ENCODE measurements at regions not wholly inside any gene's neighbourhood (a gene's known extent, or its start where the extent isn't known, plus 50 kb on each side); places are given as distances from the start of the nearest gene placed in this dataset.

- WGBS, 2 donors: 83 to 91% methylated on average over 1 of the region's 1 CpG
- H3K27ac ChIP-seq: no peak overlapping the region
Observed at GRCh38 chr7:4513450-4513849, 168.6 kb upstream of the FOXK1 start.

GRCh38 chr7:4519819-4520520 is 162.1 kb upstream of the FOXK1 start:
- TF ChIP-seq POLR2A (IDR thresholded peaks at IDR 0.05): no peak
- TF ChIP-seq EP300 (IDR thresholded peaks at IDR 0.05): no peak
- TF ChIP-seq, protein P1, sequence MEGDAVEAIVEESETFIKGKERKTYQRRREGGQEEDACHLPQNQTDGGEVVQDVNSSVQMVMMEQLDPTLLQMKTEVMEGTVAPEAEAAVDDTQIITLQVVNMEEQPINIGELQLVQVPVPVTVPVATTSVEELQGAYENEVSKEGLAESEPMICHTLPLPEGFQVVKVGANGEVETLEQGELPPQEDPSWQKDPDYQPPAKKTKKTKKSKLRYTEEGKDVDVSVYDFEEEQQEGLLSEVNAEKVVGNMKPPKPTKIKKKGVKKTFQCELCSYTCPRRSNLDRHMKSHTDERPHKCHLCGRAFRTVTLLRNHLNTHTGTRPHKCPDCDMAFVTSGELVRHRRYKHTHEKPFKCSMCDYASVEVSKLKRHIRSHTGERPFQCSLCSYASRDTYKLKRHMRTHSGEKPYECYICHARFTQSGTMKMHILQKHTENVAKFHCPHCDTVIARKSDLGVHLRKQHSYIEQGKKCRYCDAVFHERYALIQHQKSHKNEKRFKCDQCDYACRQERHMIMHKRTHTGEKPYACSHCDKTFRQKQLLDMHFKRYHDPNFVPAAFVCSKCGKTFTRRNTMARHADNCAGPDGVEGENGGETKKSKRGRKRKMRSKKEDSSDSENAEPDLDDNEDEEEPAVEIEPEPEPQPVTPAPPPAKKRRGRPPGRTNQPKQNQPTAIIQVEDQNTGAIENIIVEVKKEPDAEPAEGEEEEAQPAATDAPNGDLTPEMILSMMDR (IDR thresholded peaks at IDR 0.05): no peak
- Histone ChIP-seq H3K9me3 (peaks cover 0 to 28% (median 0%) of the 10 kb centered on the region in 4 donors), H3K4me3 (no peak overlapping the region), H3K36me3 (no peaks in the 10 kb centered on the region), H3K27ac (no peak overlapping the region), H3K4me1 (no peaks in the 10 kb centered on the region), H3K27me3 (no peaks in the 10 kb centered on the region)
- 62 to 68% methylated on average over 7 of the region's 7 CpGs for WGBS, 2 donors
- DNase-seq (ENCODE audit: low spot score in 2 of 2): no peak

More at GRCh38 chr7:4513450-4513849, 168.6 kb upstream of the FOXK1 start:
- Histone ChIP-seq H3K4me3 (no peak overlapping the region), H3K27me3 (no peaks in the 10 kb centered on the region), H3K9me3 (peaks cover 0 to 36% (median 0%) of the 10 kb centered on the region in 4 donors), H3K36me3 (no peaks in the 10 kb centered on the region), H3K4me1 (no peaks in the 10 kb centered on the region)
- TF ChIP-seq, protein P1 (IDR thresholded peaks at IDR 0.05): no peak
- TF ChIP-seq EP300 (IDR thresholded peaks at IDR 0.05) (no peak), POLR2A (IDR thresholded peaks at IDR 0.05) (no peak)
- DNase-seq (ENCODE audit: low spot score in 2 of 2): no peak

DNA sequence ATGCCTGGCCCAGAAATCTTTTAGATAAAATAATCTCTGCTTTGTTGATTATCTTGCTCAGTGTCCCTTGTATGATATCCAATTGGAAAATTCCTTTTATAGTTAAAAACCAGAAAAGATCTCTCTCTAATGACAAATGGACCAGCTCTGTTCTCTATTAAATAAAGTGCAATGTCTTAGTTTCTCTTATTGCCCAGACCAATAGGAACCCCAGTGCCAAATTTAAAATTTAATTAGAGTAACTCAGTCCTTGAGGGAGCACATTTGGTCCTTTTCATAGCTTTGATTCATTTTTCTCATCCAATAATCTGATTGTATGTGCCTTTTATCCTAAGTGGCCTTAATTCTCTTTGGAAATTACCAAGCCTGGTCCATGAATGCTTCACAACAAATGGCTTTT is 158.9 kb upstream of the FOXK1 start:
- H3K9me3 ChIP-seq: peaks cover 0 to 21% (median 0%) of the 10 kb centered on the region in 4 donors
- H3K4me3 ChIP-seq: no peak overlapping the region
- H3K4me1 ChIP-seq: no peaks in the 10 kb centered on the region
- no peak overlapping the region for H3K27ac ChIP-seq
- no peak for DNase-seq (ENCODE audit: low spot score in 2 of 2)
- TF ChIP-seq POLR2A (IDR thresholded peaks at IDR 0.05) (no peak), EP300 (IDR thresholded peaks at IDR 0.05) (no peak)
- TF ChIP-seq, protein P1 (IDR thresholded peaks at IDR 0.05): no peak
- H3K27me3 ChIP-seq: no peaks in the 10 kb centered on the region
- no peaks in the 10 kb centered on the region for H3K36me3 ChIP-seq

- no peaks in the 10 kb centered on the region for H3K4me1 ChIP-seq
- WGBS, 2 donors: 39 to 46% methylated on average over 6 of the region's 6 CpGs
- H3K27me3 ChIP-seq: no peaks in the 10 kb centered on the region
- H3K36me3 ChIP-seq: no peaks in the 10 kb centered on the region
- no peak overlapping the region for H3K27ac ChIP-seq
- no peak for DNase-seq (ENCODE audit: low spot score in 2 of 2)
- TF ChIP-seq, protein P1 (IDR thresholded peaks at IDR 0.05): no peak
- no peak for TF ChIP-seq EP300 (IDR thresholded peaks at IDR 0.05)
- TF ChIP-seq POLR2A (IDR thresholded peaks at IDR 0.05): no peak
- H3K4me3 ChIP-seq: no peak overlapping the region
- peaks cover 0 to 21% (median 0%) of the 10 kb centered on the region in 4 donors for H3K9me3 ChIP-seq
Observed at GRCh38 chr7:4523873-4524272, 158.2 kb upstream of the FOXK1 start.

DNA sequence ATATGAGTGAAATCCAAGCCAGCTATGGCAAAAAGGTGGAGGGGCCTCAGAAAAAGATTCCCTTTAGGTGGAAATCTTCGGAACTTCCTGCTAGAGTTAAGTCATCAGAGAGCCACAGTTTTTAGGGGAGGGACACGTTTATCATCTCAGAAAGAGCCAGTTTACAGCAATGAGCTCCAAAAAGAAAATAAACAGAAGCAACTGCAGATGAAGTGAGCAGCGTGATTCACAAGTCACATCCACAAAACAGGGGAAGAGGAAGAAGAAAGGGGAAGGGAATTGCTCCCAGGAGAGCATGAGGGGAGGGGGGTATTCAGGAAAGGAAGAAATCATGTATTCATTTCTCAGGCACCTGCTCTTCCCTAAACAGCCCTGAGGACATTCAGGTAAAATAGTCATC is 156.2 kb upstream of the FOXK1 start:
- H3K4me3 ChIP-seq: no peak overlapping the region
- H3K9me3 ChIP-seq: peaks cover 0 to 21% (median 0%) of the 10 kb centered on the region in 4 donors
- TF ChIP-seq, protein P1 (IDR thresholded peaks at IDR 0.05): no peak
- TF ChIP-seq POLR2A (IDR thresholded peaks at IDR 0.05) (no peak), EP300 (IDR thresholded peaks at IDR 0.05) (no peak)
- no peaks in the 10 kb centered on the region for H3K27me3 ChIP-seq
- WGBS, 2 donors: 39 to 46% methylated on average over 3 of the region's 3 CpGs
- H3K4me1 ChIP-seq: no peaks in the 10 kb centered on the region
- no peak for DNase-seq (ENCODE audit: low spot score in 2 of 2)
- H3K36me3 ChIP-seq: no peaks in the 10 kb centered on the region
- H3K27ac ChIP-seq: no peak overlapping the region

Measured in tibial nerve (tissue), 4 donors.